ENCODE measurements at regions not wholly inside any gene's neighbourhood (a gene's known extent, or its start where the extent isn't known, plus 50 kb on each side); places are given as distances from the start of the nearest gene placed in this dataset.
A peak's percentile ranks its signal among the peaks of the same experiment; 100 is the strongest.
"Not testable (repeated sequence)": the region's sequence is repeated elsewhere in the genome, so short reads cannot be mapped to it uniquely, and the experiment has no call there.

DNA sequence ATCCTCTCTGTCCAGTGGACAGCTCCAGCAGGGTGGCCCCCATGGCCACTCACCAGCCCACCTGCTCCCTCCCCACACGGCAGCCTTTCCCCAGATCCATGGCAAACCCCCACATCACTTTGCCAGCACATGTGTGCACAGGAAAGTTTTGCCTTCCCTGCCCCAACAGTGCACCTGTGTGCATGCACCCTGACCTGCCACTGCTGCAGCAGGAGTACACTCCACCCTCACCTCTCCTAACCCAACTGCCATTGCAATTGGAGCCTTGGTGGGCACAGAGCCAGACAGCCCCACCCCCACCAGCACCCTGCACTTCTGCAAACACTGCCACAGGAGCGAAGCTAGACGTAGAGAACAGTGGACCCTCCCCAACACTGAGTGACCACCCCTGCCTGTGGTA lies 308.9 kb downstream of the CEP170 start:
- Mint-ChIP-seq H3K27ac (peak overlapping the region in 1 of 7 donors; percentile 18), H3K4me1 (no peaks in the 10 kb centered on the region), H3K9me3 (peaks cover 4 to 32% (median 17%) of the 10 kb centered on the region in 7 donors)

DNA sequence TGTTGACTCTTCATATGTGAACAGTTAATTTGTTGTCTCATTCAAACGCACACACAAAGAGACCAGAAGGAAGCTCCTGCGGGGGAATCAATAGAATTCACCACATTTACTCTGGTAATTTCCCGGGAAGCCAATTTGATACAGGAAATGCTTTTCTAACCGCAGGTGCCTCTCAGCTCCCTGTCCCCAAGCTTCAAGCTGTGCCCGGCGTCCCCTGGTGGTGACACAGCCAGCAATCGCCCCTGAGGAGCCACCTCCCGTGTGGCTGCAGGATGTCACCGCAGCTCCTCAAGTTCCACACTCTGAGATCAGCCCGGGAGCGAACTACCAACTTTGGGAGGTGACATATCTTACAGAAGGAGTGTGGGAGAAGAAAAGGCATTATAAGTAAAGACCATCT lies 318.4 kb downstream of the CEP170 start:
- H3K9me3 ChIP-seq (replicated peaks in 1 of 2; ENCODE audit: control insufficient read depth in 1 of 2, insufficient read depth in 1 of 2, low read length in 2 of 2); DNase-seq; H3K36me3 Mint-ChIP-seq; H3K4me1 Mint-ChIP-seq; H3K4me1 ChIP-seq (ENCODE audit: control insufficient read depth in 1 of 2, insufficient read depth in 2 of 2, low read length in 2 of 2); H3K36me3 ChIP-seq (replicated peaks in 1 of 2; ENCODE audit: control insufficient read depth in 1 of 2, insufficient read depth in 2 of 2, low read length in 2 of 2); H3K27me3 Mint-ChIP-seq (ENCODE audit: low read depth in 3 of 3); H3K4me3 ChIP-seq (replicated peaks in 1 of 3; ENCODE audit: low read depth in 2 of 3, low read length in 3 of 3); H3K4me2 ChIP-seq (replicated peaks; ENCODE audit: extremely low read depth, low read length, poor library complexity, severe bottlenecking); H3K27ac ChIP-seq (ENCODE audit: low read depth in 1 of 2, low read length in 2 of 2); H3K27ac Mint-ChIP-seq; H3K79me2 ChIP-seq (ENCODE audit: insufficient read depth, low read length); H3K4me3 Mint-ChIP-seq; intact Hi-C loops (cut with micrococcal nuclease); H3K9ac ChIP-seq (ENCODE audit: insufficient read depth, low read length, poor library complexity, severe bottlenecking); H4K20me1 ChIP-seq (ENCODE audit: insufficient read depth, low read length); H2AFZ ChIP-seq (ENCODE audit: insufficient read depth, low read depth, low read length, poor library complexity, severe bottlenecking); H3K27me3 ChIP-seq (ENCODE audit: control insufficient read depth in 2 of 2, insufficient read depth in 2 of 2, low read length in 2 of 2): not testable (repeated sequence)
- WGBS (ENCODE audit: insufficient coverage): 36% methylated on average over 2 of the region's 11 CpGs
- H3K9me3 Mint-ChIP-seq: peaks cover 0 to 11% (median 4%) of the 10 kb centered on the region in 7 donors

More for the DNA sequence above, 308.9 kb downstream of the CEP170 start:
- H3K4me2 ChIP-seq (replicated peaks; ENCODE audit: extremely low read depth, low read length, poor library complexity, severe bottlenecking): no peak overlapping the region
- WGBS (ENCODE audit: insufficient coverage): 75% methylated on average over 3 of the region's 3 CpGs
- TF ChIP-seq, protein P1, sequence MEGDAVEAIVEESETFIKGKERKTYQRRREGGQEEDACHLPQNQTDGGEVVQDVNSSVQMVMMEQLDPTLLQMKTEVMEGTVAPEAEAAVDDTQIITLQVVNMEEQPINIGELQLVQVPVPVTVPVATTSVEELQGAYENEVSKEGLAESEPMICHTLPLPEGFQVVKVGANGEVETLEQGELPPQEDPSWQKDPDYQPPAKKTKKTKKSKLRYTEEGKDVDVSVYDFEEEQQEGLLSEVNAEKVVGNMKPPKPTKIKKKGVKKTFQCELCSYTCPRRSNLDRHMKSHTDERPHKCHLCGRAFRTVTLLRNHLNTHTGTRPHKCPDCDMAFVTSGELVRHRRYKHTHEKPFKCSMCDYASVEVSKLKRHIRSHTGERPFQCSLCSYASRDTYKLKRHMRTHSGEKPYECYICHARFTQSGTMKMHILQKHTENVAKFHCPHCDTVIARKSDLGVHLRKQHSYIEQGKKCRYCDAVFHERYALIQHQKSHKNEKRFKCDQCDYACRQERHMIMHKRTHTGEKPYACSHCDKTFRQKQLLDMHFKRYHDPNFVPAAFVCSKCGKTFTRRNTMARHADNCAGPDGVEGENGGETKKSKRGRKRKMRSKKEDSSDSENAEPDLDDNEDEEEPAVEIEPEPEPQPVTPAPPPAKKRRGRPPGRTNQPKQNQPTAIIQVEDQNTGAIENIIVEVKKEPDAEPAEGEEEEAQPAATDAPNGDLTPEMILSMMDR (IDR thresholded peaks at IDR 0.05): no peak
- no peak for DNase-seq
- no peaks in the 10 kb centered on the region for H3K79me2 ChIP-seq (ENCODE audit: insufficient read depth, low read length)
- no peaks in the 10 kb centered on the region for H3K27me3 ChIP-seq (ENCODE audit: control insufficient read depth in 2 of 2, insufficient read depth in 2 of 2, low read length in 2 of 2)
- H3K27me3 Mint-ChIP-seq (ENCODE audit: low read depth in 3 of 3): peaks cover 0 to 2% (median 0%) of the 10 kb centered on the region in 3 donors
- H3K4me1 ChIP-seq (ENCODE audit: control insufficient read depth in 1 of 2, insufficient read depth in 2 of 2, low read length in 2 of 2): no peaks in the 10 kb centered on the region
- no peaks in the 10 kb centered on the region for H4K20me1 ChIP-seq (ENCODE audit: insufficient read depth, low read length)
- H3K9ac ChIP-seq (ENCODE audit: insufficient read depth, low read length, poor library complexity, severe bottlenecking): no peak overlapping the region
- H3K36me3 Mint-ChIP-seq: no peaks in the 10 kb centered on the region
- intact Hi-C loops (cut with micrococcal nuclease): no loop called here
- peaks cover 4 to 11% of the 10 kb centered on the region in 2 donors for H3K9me3 ChIP-seq (replicated peaks in 1 of 2; ENCODE audit: control insufficient read depth in 1 of 2, insufficient read depth in 1 of 2, low read length in 2 of 2)
- no peaks in the 10 kb centered on the region for H3K36me3 ChIP-seq (replicated peaks in 1 of 2; ENCODE audit: control insufficient read depth in 1 of 2, insufficient read depth in 2 of 2, low read length in 2 of 2)
- H2AFZ ChIP-seq (ENCODE audit: insufficient read depth, low read depth, low read length, poor library complexity, severe bottlenecking): no peak overlapping the region
- H3K4me3 Mint-ChIP-seq: no peak overlapping the region
- no peak overlapping the region for H3K4me3 ChIP-seq (replicated peaks in 1 of 3; ENCODE audit: low read depth in 2 of 3, low read length in 3 of 3)
- H3K27ac ChIP-seq (ENCODE audit: low read depth in 1 of 2, low read length in 2 of 2): no peak overlapping the region

DNA sequence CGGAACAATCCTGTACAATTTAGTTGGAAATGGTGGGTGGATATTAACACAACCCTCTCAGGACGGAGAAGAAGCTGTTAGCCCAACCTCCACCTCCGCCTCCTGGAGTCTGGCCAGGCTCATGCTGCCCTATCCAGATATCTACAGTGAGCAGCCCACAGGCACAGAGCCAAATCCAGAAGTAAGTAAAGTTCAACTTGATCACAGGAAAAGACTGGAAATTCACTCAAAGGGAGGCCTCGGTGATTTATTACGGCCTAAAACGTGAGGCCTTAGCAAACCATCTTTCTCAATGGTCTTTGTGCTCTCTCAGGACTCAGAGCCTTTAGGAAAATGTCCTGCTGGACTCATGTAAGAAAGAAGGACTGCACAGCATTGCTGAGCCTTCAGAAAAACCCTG lies 330.4 kb downstream of the CEP170 start:
- H3K27ac ChIP-seq (ENCODE audit: low read depth in 1 of 2, low read length in 2 of 2); H3K4me3 Mint-ChIP-seq; H3K9me3 ChIP-seq (replicated peaks in 1 of 2; ENCODE audit: control insufficient read depth in 1 of 2, insufficient read depth in 1 of 2, low read length in 2 of 2); H3K27ac Mint-ChIP-seq; H3K4me2 ChIP-seq (replicated peaks; ENCODE audit: extremely low read depth, low read length, poor library complexity, severe bottlenecking); DNase-seq; intact Hi-C loops (cut with micrococcal nuclease); H4K20me1 ChIP-seq (ENCODE audit: insufficient read depth, low read length); H3K4me1 Mint-ChIP-seq; H3K27me3 Mint-ChIP-seq (ENCODE audit: low read depth in 3 of 3); H3K4me3 ChIP-seq (replicated peaks in 1 of 3; ENCODE audit: low read depth in 2 of 3, low read length in 3 of 3); H3K36me3 ChIP-seq (replicated peaks in 1 of 2; ENCODE audit: control insufficient read depth in 1 of 2, insufficient read depth in 2 of 2, low read length in 2 of 2); H3K4me1 ChIP-seq (ENCODE audit: control insufficient read depth in 1 of 2, insufficient read depth in 2 of 2, low read length in 2 of 2); H3K36me3 Mint-ChIP-seq; H3K27me3 ChIP-seq (ENCODE audit: control insufficient read depth in 2 of 2, insufficient read depth in 2 of 2, low read length in 2 of 2); H2AFZ ChIP-seq (ENCODE audit: insufficient read depth, low read depth, low read length, poor library complexity, severe bottlenecking); H3K79me2 ChIP-seq (ENCODE audit: insufficient read depth, low read length); H3K9ac ChIP-seq (ENCODE audit: insufficient read depth, low read length, poor library complexity, severe bottlenecking): not testable (repeated sequence)
- H3K9me3 Mint-ChIP-seq: peaks cover 0 to 10% (median 2%) of the 10 kb centered on the region in 7 donors
- 25% methylated on average over 3 of the region's 6 CpGs for WGBS (ENCODE audit: insufficient coverage)

DNA sequence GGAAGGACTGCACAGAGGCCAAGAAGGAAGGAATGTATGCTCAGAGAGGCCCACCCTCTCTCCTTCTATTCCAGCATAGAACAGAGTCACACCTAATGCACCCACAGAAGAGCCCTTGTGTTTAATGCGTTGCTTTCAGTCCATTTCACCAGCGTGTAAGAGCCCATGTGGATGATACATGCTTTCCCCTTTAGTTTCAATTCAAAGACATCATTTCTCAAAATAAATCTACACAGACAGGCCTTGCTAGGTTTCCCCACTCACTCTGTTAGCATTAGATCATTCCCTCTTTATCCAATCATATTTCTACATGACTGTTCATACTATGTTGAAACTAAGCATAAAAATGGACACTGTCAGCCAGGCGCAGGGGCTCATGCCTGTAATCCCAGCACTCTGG lies 331.5 kb downstream of the CEP170 start:
- H3K36me3 ChIP-seq (replicated peaks in 1 of 2; ENCODE audit: control insufficient read depth in 1 of 2, insufficient read depth in 2 of 2, low read length in 2 of 2); H4K20me1 ChIP-seq (ENCODE audit: insufficient read depth, low read length); H3K4me3 Mint-ChIP-seq; H3K27me3 Mint-ChIP-seq (ENCODE audit: low read depth in 3 of 3); H3K4me2 ChIP-seq (replicated peaks; ENCODE audit: extremely low read depth, low read length, poor library complexity, severe bottlenecking); H3K9ac ChIP-seq (ENCODE audit: insufficient read depth, low read length, poor library complexity, severe bottlenecking); H3K9me3 ChIP-seq (replicated peaks in 1 of 2; ENCODE audit: control insufficient read depth in 1 of 2, insufficient read depth in 1 of 2, low read length in 2 of 2); H3K27me3 ChIP-seq (ENCODE audit: control insufficient read depth in 2 of 2, insufficient read depth in 2 of 2, low read length in 2 of 2); H3K4me1 Mint-ChIP-seq; DNase-seq; H3K4me3 ChIP-seq (replicated peaks in 1 of 3; ENCODE audit: low read depth in 2 of 3, low read length in 3 of 3); H3K27ac ChIP-seq (ENCODE audit: low read depth in 1 of 2, low read length in 2 of 2); H2AFZ ChIP-seq (ENCODE audit: insufficient read depth, low read depth, low read length, poor library complexity, severe bottlenecking); H3K4me1 ChIP-seq (ENCODE audit: control insufficient read depth in 1 of 2, insufficient read depth in 2 of 2, low read length in 2 of 2); intact Hi-C loops (cut with micrococcal nuclease); H3K27ac Mint-ChIP-seq; H3K9me3 Mint-ChIP-seq; H3K36me3 Mint-ChIP-seq; H3K79me2 ChIP-seq (ENCODE audit: insufficient read depth, low read length): not testable (repeated sequence)
- 96% methylated on average over 3 of the region's 3 CpGs for WGBS (ENCODE audit: insufficient coverage)

Measured in CD14-positive monocyte (primary cell).